HG02973 (cell line): ENCODE measurements at regions not wholly inside any gene's neighbourhood (a gene's known extent, or its start where the extent isn't known, plus 50 kb on each side); places are given as distances from the start of the nearest gene placed in this dataset.

Experiments
- ATAC-seq: cut with Tn5 transposase; IDR thresholded peaks from one replicate; pipeline ENCODE4 v1.9.1; 2021; ENCODE audit warnings: moderate library complexity; ENCODE audit not compliant: unreplicated experiment

DNA sequence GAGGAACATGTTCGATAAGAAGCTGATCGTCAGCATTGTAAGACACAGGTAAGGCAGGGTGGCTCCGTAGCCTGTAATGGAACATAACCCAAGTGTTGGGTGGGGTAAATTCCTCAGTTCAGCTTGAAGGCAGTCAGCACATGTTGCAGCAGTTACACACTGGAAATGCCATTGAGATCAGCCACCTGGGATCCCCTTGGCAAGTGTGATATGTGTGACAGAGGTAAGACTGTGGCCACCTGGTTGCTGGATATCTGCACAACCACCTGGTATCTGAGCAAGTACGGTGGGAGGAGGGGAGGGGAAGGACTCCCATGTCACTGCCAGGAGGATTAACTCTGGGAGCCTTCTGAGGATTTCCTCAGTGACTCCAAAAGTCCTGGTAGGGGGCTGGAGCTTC, 158.0 kb upstream of the CAND1 start:
- no peak for ATAC-seq

DNA sequence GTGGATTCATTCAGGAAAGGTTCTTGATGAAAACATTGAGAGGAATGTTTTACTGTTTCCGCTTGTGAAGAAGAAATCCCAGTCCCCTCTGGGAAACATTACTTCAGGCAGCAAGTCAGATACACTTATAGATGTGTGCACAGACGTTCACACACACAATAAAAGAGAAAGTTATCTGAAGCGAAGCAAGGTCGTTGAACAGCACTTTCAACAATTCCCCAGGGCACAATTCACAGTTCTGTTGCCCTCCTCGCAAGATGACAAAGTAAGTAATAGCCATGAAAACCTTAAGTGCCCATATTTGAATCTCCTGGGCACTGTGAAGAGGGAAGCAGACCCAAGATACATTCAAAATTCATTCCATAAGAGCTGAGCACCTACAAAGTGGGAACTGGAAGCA, 156.6 kb upstream of the CAND1 start:
- ATAC-seq: no peak

DNA sequence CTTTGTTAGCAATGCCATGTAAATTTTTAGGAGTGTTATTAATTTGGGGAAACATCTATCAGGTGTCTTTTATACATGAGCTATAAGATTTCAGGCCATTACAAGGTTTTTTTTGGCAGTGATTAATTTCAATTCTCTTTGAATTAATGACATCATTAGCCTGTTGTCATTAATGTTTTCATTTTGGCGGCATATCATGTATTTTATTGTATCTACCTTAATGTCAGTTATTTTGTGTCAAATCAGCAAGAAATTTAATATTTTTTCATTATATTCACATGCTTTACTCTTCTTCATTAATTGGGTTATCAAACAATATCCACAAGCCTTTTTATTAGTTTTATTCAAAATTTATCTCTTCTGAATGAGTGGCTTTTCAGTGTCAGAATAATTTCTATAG, 153.0 kb upstream of the CAND1 start:
- no peak for ATAC-seq

DNA sequence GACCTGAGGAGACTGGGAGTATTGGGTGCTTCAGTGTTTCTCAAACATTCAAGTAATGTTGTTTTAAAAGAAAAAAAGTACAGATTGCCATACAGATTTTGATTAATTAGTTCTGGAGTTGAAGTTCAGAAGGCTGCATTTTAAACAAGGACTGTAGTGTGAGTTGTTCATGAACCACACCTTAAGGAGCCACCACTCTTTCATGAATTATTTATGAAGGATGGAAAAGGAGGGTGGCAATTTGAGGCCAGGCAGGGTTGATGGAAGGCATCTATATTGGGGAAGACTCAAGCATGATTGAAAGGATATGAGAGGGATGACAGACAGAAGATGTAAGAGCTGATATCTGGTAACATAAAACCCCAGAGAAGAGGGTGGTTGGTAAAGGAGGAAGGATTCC, 146.6 kb upstream of the CAND1 start:
- no peak for ATAC-seq

DNA sequence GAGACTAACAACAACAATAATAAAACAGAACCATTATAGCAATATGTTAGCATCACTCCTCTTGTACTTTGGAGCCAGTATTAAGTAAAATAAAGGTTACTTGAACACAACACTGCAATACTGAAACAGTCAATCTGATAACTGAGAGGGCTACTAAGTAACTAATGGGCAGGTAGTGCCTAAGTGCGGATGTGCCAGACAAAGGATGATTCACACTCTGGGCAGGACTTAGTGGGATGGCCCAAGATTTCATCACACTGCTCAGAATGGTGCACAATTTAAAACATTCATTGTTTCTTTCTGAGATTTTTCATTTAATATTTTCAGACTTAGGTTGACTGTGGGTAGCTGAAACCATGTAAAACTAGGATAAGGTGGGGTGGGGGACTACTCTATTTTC, 131.9 kb upstream of the CAND1 start:
- no peak for ATAC-seq

DNA sequence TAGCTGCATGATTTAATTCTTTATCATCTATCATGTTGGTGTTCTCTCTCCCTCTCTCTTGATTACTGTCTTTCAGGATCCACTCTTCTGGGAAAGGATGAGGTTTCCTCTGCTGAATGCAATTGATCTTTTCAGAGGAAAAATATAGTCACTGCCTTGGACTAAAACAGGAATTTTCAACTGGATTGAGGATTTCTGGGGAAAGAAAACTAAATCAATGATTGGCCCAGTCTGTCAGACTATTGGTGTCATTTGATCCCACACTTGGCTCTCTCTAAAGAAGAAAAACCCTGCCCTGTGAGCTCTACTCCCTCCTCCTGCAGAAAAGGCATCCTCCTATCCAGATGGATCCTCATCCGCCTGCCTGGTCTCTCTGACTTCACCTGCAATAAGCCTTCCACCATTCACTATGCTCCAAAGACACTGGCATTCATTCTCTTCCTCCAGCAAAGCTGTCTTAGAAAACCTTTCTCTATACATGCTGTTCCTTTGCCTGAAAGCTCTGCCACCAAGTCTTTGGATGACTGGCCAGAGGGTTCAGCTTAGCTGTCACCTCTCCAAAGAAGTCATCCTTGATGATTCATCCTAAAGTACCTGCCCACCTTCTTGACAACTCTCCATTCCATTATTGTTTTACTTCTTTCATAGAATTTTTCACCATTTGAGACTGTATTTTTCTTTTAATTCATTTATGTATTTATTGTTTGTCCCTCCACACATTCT, 127.7 kb upstream of the CAND1 start:
- ATAC-seq: no peak

- no peak for ATAC-seq
These were observed 123.5 kb upstream of the CAND1 start for GRCh38 chr12:67145692-67146091.

DNA sequence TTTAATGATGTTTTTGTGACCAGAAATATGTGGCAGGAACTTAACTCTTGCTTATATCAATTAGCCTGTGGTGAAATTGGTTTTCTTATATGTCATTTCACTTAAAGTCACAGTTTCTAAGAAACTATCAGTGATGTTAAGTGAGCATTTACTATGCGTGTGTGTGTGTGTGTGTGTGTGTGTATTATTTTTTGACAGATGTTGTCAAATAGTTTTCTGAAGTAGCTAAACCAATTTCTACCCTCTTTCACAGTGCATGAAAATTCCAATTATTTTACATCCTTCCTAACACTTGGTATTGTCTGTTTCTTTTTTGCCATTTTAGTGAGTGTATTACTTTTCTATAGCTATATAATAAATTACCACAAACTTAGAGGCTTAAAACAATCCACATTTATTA, 122.1 kb upstream of the CAND1 start:
- ATAC-seq: no peak

DNA sequence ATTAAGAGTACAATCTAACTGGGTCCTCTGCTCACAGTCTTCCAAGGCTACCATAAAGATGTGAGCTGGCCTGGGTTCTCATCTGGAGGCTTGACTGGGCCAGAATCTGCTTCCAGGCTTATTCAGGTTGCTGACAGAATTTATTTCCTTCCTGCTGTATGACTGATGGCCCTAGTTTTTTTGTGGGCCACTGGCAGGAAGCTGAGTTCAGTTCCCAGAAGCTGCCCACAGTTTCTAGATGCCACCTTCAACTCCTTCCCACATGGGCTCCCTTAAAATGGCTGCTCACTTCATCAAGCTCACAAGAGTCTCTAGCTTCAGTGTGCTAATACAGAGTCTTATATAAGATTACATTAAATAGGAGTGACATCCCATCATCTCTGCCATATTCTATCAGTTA, 121.7 kb upstream of the CAND1 start:
- no peak for ATAC-seq

DNA sequence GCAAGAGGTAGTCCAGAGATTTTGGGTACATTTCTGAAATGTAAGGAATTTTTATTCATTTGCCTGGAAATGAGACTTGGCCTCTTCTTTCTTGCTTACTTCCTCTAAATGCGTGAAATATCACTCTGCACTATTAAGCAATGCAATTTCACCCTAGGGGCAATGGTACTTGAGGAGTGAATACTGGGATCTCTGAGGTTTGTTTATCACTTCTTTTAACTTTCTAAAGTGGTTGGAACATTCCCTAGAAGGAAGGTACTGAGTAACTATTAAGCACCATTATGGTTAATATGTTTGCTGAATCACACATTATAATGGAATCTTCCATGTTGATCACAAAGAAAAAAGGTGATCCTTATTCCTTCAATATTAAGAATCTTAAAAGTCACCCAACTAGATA, 120.9 kb upstream of the CAND1 start:
- ATAC-seq: no peak

DNA sequence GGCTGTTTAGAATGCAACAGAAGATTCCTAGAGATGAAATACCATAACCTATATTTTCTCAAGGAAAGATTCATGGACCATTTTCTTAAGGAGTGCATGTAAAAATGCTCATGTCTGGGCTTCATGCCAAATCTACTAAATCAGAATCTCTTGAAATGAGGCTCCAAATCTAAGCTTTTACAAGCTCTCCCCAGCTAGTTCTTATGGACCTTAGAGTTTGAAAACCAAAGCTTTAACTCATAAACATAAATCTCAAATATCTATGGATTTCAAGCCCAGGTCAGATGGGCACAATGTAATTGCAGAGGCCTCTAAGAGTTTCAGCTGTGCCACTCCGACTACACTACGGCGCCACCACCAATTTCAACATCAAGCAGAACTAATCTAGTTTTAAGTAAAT, 117.3 kb upstream of the CAND1 start:
- no peak for ATAC-seq

- no peak for ATAC-seq
These were observed 116.7 kb upstream of the CAND1 start for GRCh38 chr12:67152451-67152850.

DNA sequence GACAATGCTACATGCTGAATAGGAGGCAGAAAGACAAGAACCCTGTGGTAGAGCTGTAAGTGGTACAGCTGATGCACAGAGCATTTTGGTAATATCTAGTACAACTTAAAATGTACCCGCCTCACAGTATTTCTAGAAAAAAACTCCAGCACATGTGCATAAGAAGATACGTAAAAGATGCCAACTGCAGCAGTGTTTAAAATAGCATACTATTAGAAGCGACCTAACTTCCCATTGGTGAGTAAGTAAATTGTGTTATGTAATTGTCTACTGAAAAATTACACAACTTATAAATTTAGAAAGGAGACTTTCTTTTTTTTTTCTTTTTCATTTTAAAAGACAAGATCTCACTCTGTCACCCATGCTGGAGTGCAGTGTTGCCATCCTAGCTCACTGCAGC, 114.3 kb upstream of the CAND1 start:
- ATAC-seq: no peak

GRCh38 chr12:67155863-67156262, 113.3 kb upstream of the CAND1 start:
- no peak for ATAC-seq

DNA sequence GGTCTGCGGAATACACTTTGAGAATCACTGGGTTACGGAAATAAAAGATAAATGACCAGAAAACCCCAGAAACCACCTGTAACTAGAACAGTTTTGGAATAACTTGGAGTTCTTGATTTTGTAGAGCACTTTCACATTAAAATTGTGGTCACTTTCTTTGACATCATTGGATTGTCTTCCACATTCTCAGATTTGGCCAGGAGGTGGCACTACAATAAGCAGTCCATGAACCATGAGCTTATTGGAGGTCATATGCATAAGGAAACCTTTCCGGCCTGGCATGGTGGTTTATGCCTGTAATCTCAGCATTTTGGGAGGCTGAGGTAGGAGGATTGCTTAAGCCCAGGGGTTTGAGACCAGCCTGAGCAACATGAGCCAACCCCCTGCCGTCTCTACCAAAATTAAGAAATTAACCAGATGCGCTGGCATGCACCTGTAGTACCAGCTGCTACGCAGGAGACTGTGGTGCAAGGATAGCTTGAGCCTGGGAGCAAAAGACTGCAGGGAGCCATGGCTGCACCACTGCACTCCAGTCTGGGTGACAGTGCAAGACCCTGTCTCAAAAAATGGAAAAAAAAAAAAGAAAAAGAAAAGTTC, 107.7 kb upstream of the CAND1 start:
- ATAC-seq: peak; percentile 56

DNA sequence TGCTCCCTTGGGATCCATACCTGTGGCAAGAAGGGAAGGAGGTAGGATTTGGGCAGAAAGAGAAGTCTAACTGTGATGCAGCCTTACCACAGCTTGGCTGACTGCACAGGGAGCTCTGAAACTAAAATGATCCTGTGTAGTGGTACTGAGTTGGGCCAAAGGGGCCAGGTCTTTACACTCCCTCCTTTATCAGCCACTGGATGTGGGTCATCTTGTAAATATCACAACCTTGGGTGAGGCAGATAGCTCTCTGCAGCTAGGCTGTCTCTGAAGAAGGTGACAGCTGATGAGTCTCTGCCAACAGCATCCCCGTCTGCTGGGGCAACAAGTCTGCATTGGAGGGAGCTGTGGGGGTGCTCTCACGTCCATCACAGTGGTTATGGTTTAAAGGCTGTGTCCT, 95.9 kb upstream of the CAND1 start:
- no peak for ATAC-seq

DNA sequence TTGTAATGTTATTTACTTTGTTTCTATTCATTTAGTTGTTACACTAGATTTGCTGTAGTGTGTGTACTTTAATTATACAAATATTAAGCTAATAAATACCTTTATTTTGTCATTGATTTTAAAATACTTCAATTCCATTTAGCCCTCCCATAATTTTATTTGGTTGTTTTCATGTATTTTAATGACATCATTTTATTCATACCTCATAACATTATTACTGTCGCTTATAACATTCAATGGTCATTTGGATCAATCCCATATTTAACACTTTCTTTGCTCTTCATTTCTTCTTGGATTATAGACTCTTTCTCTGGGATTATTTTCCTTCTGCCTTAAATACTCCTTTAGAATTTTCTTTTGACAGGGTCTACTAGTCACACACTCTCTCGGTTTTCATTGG, 86.6 kb upstream of the CAND1 start:
- no peak for ATAC-seq

DNA sequence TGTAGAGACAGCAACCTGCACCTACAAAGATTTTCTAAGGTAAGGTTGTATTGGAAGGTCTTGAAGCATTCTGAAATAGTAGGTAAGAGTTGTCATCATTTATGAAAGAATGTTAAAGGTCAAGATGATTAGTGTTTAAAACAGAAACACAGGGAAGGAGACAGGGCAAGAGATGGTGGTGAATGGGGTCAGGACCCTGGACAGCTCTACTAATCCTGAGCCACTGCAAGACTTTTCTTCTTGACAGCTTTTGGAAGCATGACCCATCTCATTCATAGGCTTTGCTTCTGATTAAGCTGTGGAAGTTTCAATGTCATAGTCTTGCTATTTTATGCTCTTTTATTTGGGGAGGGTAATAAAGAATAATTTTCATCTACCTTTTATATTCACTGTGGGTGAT, 75.5 kb upstream of the CAND1 start:
- ATAC-seq: no peak

DNA sequence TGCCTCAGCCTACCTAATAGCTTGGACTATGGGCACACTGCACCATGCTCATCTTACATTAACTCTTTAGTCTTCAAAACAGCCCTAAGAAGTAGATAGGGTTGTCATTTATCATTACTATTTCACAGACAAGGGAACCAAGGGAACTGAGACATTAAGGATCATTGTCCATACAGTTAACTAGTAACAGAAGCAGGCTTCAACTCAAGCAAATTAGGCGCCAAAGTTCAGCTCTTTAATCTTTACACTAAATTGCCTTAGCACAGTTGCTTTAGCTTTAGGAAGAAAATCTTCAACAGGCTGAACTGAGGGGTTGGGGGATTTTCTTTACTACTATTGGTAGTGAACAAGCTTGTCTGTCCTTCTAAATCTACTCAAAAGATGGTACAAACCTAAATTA, 68.8 kb upstream of the CAND1 start:
- no peak for ATAC-seq

- ATAC-seq: no peak
These were observed 67.0 kb upstream of the CAND1 start for GRCh38 chr12:67202011-67202677.

DNA sequence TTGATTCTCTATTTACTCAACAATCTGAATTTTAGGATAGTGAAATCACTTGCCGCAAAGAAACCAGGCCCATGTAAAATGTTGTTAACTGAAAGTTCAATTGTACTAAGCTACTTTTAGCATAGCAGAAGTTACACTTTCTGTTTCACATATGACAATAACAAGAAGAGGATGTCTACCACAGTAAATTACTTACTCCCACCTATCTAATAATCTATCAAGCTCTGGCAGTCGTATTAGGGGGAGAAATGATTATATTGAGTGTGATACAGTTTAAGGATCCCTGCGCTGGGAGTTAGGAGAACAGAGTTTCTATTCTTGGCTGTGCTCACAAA, 66.5 kb upstream of the CAND1 start:
- no peak for ATAC-seq

DNA sequence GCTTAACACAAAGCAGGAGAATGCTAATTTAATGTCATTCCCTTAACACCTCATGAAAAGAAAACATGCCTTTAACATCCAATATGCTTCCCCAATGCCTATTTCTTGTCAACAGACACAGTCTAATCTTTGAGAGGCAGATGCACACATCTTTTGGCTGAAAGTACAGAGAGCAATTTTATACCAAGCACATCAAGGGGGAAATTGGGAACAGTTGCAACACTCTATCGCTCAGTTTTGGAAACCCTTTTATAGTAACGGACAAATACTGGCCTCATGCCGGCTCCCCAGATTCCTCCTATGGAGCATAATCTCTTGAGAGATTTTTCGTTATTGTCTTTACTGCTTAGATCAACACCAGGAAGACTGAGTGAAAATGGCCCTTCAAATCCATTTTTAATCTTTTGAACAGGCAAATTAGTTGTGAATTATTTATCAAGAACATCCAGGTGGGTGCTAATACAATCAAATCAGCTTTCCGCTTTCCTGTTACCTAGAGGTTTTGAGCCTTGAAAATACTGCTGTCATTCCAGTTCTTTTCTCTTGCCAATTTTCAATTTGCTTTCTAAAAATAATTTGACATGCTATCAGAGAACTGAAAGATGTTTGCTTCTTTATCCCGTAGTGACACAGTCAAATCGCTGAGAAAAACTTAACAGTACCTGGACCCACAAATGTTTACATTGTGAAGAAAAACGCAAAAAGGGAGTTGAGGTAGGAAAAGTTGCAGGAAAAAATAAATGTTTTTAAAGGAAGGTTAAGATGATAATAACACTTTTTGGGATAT, 60.7 kb upstream of the CAND1 start:
- no peak for ATAC-seq
